H1 (cell line): ENCODE measurements at regions not wholly inside any gene's neighbourhood (a gene's known extent, or its start where the extent isn't known, plus 50 kb on each side); places are given as distances from the start of the nearest gene placed in this dataset.

Experiments
- NANOG ChIP-seq: IDR thresholded peaks from 2 replicates; pipeline ENCODE4 v1.6.1; 2011; ENCODE audit warnings: low read length, low read depth, mild to moderate bottlenecking, inconsistent platforms; ENCODE audit not compliant: insufficient read depth, poor library complexity, severe bottlenecking
- SIN3A ChIP-seq, 2 experiments: IDR thresholded peaks in 1 of 2; conservative IDR thresholded peaks in 1 of 2; 2 replicates each; pipeline ENCODE4 v1.6.1; 2011 to 2012; ENCODE audit warnings: low read length in 2 of 2, improper control_type of control experiment in 1 of 2, low read depth in 1 of 2, mild to moderate bottlenecking in 1 of 2

- TF ChIP-seq NANOG, result peak; percentile 94
- TF ChIP-seq SIN3A (conservative IDR thresholded peaks at IDR 0.05 in 1 of 2, IDR thresholded peaks at IDR 0.05 in 1 of 2; ENCODE audit: low read depth in 1 of 2, low read length in 2 of 2), result no peak; a peak in 1 of 4 replicates
Observed at GRCh38 chr9:105173306-105173705, 71.1 kb upstream of the SLC44A1 start (continued).
